Transverse colon (tissue), 4 donors: ENCODE measurements at regions not wholly inside any gene's neighbourhood (a gene's known extent, or its start where the extent isn't known, plus 50 kb on each side); places are given as distances from the start of the nearest gene placed in this dataset.

Experiments used
- DNase-seq: peaks from one replicate; pipeline ENCODE4 v3.0.0-alpha.2; 2019
- H3K27ac ChIP-seq, 4 donors: fragments of 200-600 bp; sonication (generic); 2 replicates each; pipeline ENCODE4 v1.5.1; 2016 to 2018; ENCODE audit warnings: inconsistent platforms in 4 of 4
- H3K27me3 ChIP-seq: fragments of 200-600 bp; sonication (generic); 2 replicates; pipeline ENCODE4 v1.5.1; 2017; ENCODE audit warnings: inconsistent platforms
- H3K36me3 ChIP-seq, 4 donors: fragments of 200-600 bp; sonication (generic); 2 replicates each; pipeline ENCODE4 v1.5.1; 2017 to 2019; ENCODE audit warnings: inconsistent platforms in 4 of 4
- H3K4me1 ChIP-seq, 4 donors: fragments of 200-600 bp; sonication (generic); 2 replicates each; pipeline ENCODE4 v1.5.1; 2017 to 2020; ENCODE audit warnings: inconsistent platforms in 4 of 4
- H3K4me3 ChIP-seq, 4 donors: fragments of 200-600 bp; sonication (generic); 1 replicate in 1 of 4; 2 replicates in 3 of 4; pipeline versions ENCODE4 v1.5.1 to v1.6.1; 2017 to 2019; ENCODE audit warnings: inconsistent platforms in 4 of 4
- H3K9me3 ChIP-seq, 2 donors: fragments of 200-600 bp; sonication (generic); 2 replicates each; pipeline ENCODE4 v1.5.1; 2017 to 2019; ENCODE audit warnings: inconsistent platforms in 2 of 2
- EP300 ChIP-seq: sonication (generic); formaldehyde crosslinking; IDR thresholded peaks from one replicate; pipeline ENCODE4 v1.6.1; 2017; ENCODE audit warnings: antibody characterized with exemption, low read depth
- POLR2A ChIP-seq: fragments of 450-650 bp; IDR thresholded peaks from one replicate; pipeline ENCODE4 v1.6.1; 2016; ENCODE audit warnings: antibody characterized with exemption, mild to moderate bottlenecking, moderate library complexity
- POLR2AphosphoS5 ChIP-seq, 3 donors: sonication (generic); formaldehyde crosslinking; IDR thresholded peaks; one replicate each; pipeline ENCODE4 v1.6.1; 2016; ENCODE audit warnings: antibody characterized with exemption in 3 of 3
- WGBS, 2 donors: methylation state at CpG; one replicate each; pipeline ENCODE4 v1.1.5; 2018; ENCODE audit warnings: low coverage in 1 of 2; 5-methylcytosine and 5-hydroxymethylcytosine counted together
- in situ Hi-C, 4 donors: fragments of 200-750 bp; cut with MboI; loops; one replicate each; pipeline versions ENCODE4 v1.15.0 to v1.15.1; 2017; ENCODE audit warnings: low sequenced_read_pairs in 3 of 4, low pct_ligation_motif_present in 1 of 4, low pct_unique_long_range_greater_than_20kb in 1 of 4
- intact Hi-C: fragments of 100-400 bp; cut with DNase I; formaldehyde crosslinking; loops from one replicate; pipeline ENCODE4 v1.15.1; 2023; ENCODE audit warnings: low total_unique reads
- small RNA-seq, 4 donors: library from RNA; depleted of rRNA; stranded (forward); fragments of <200 nt; gene quantifications; one replicate each; pipeline ENCODE3, GENCODE V24; 2016
- TF ChIP-seq, protein P1 (sequence below), 5 experiments: fragments of 200-600 bp in 3 of 5; fragments of 450-650 bp in 2 of 5; sonication (generic) in 3 of 5; IDR thresholded peaks; 1 replicate in 2 of 5; 2 replicates in 3 of 5; pipeline ENCODE4 v1.5.1; 2016 to 2017; ENCODE audit warnings: antibody characterized with exemption in 5 of 5, inconsistent platforms in 3 of 5, mild to moderate bottlenecking in 2 of 5, moderate library complexity in 1 of 5

DNA sequence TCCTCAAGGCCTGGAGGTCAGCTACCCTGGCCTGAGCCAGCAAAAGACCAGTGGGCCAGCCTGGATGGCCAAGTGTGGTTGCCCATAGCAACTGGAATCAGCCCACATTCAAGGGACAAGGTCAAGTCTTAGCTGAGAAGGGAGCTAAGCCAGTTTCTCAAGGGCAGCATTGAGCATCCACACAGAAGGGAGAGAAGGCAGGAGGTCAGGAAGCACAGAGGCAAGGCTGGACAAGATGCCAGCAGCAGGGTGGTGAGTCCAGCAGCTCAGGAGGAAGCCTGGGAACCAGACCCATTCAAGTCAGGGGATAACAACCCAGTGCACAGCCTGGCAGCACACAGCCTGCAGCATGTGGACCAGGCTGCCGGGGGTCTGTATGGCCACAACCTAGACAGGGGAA, 54.0 kb upstream of the ZMIZ1 start:
- H3K4me1 ChIP-seq: no peaks in the 10 kb centered on the region
- H3K4me3 ChIP-seq: no peak overlapping the region
- in situ Hi-C loops (no loop called here), intact Hi-C loops (no loop called here)
- DNase-seq: no peak
- H3K27me3 ChIP-seq: no peaks in the 10 kb centered on the region
- H3K9me3 ChIP-seq: no peaks in the 10 kb centered on the region
- no peaks in the 10 kb centered on the region for H3K36me3 ChIP-seq
- 86% methylated on average over 1 of the region's 1 CpG; no CpG with 5 or more reads in 1 of the 2 donors for WGBS, 2 donors
- TF ChIP-seq, protein P1, sequence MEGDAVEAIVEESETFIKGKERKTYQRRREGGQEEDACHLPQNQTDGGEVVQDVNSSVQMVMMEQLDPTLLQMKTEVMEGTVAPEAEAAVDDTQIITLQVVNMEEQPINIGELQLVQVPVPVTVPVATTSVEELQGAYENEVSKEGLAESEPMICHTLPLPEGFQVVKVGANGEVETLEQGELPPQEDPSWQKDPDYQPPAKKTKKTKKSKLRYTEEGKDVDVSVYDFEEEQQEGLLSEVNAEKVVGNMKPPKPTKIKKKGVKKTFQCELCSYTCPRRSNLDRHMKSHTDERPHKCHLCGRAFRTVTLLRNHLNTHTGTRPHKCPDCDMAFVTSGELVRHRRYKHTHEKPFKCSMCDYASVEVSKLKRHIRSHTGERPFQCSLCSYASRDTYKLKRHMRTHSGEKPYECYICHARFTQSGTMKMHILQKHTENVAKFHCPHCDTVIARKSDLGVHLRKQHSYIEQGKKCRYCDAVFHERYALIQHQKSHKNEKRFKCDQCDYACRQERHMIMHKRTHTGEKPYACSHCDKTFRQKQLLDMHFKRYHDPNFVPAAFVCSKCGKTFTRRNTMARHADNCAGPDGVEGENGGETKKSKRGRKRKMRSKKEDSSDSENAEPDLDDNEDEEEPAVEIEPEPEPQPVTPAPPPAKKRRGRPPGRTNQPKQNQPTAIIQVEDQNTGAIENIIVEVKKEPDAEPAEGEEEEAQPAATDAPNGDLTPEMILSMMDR (IDR thresholded peaks at IDR 0.05): no peak
- TF ChIP-seq EP300 (no peak), POLR2A (no peak), POLR2AphosphoS5 (IDR thresholded peaks at IDR 0.05) (no peak)
- H3K27ac ChIP-seq: no peak overlapping the region

DNA sequence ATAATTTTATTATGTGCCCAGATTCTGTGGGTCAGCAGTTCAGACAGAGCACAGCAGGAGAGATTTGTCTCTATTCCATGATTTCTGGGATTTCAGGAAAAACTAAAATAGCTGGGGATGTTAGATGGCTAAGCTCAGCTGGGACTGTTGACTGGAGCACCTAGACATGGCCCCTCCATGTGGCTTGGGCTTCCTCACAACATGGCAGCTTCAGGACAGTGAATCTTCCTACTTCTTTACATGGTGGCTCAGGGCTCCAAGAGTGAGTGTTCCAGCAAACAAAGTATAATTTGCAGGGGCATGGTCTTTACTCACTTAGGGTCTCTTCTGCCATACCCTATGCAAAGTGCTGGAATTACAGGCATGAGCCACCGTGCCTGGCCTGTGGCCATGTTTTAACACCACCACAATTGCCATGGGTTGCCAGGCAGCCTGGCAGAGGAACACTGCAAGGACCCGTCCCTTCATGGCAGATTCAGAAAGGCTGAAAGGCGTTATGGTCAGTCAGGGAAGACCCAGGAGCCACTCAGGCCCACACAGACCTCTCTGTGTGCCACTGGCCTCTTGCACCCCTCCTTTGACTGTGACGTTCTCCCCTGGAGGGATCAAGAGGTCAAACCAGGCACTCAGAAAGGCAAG, 50.8 kb upstream of the ZMIZ1 start:
- TF ChIP-seq, protein P1 (IDR thresholded peaks at IDR 0.05): no peak
- TF ChIP-seq EP300 (no peak), POLR2A (no peak), POLR2AphosphoS5 (IDR thresholded peaks at IDR 0.05) (no peak)
- Histone ChIP-seq H3K27me3 (no peaks in the 10 kb centered on the region), H3K36me3 (no peaks in the 10 kb centered on the region), H3K9me3 (no peaks in the 10 kb centered on the region), H3K4me1 (no peaks in the 10 kb centered on the region), H3K27ac (no peak overlapping the region), H3K4me3 (no peak overlapping the region)
- 84% methylated on average over 4 of the region's 4 CpGs; no CpG with 5 or more reads in 1 of the 2 donors for WGBS, 2 donors
- in situ Hi-C loops (no loop called here), intact Hi-C loops (no loop called here)
- no peak for DNase-seq

DNA sequence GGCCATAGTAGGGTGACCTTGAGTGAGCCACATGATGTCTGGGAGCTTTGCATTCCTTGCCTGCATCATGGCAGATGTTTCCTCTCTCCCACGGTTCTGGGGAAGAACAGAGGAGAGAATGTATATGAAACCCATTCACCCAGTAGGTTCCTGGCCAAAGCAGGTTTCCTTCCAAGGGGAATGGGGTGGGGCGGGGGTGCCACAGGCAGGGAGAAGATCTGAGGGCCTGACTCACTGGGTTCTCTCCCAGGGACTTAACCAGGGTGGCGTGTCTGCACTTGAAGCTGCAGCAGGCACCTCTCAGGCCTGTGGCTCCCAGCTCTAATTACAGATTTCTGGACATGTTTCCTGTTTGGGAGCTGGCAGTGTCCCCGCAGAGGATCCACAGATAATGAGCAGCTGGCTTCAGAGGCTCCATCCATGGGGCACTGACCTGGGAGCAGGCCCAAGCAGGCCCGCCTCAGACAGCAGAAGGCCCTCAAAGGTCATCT, 50.2 kb upstream of the ZMIZ1 start:
- no peaks in the 10 kb centered on the region for H3K4me1 ChIP-seq
- 74% methylated on average over 5 of the region's 5 CpGs; no CpG with 5 or more reads in 1 of the 2 donors for WGBS, 2 donors
- no peaks in the 10 kb centered on the region for H3K36me3 ChIP-seq

More for the DNA sequence above, 50.2 kb upstream of the ZMIZ1 start:
- in situ Hi-C loops: no loop called here
- Histone ChIP-seq H3K4me3 (no peak overlapping the region), H3K9me3 (no peaks in the 10 kb centered on the region), H3K27me3 (no peaks in the 10 kb centered on the region), H3K27ac (no peak overlapping the region)
- TF ChIP-seq POLR2A: no peak
- TF ChIP-seq EP300: no peak
- TF ChIP-seq, protein P1 (IDR thresholded peaks at IDR 0.05): no peak
- TF ChIP-seq POLR2AphosphoS5 (IDR thresholded peaks at IDR 0.05): no peak
- no peak for DNase-seq
- intact Hi-C loops: no loop called here

Small RNAs in the stretch of these regions (small RNA-seq; reads per million reads assigned to genes)
- gene RF00056: 0 reads per million in 4 donors
